ENCODE measurements at regions not wholly inside any gene's neighbourhood (a gene's known extent, or its start where the extent isn't known, plus 50 kb on each side); places are given as distances from the start of the nearest gene placed in this dataset.

DNA sequence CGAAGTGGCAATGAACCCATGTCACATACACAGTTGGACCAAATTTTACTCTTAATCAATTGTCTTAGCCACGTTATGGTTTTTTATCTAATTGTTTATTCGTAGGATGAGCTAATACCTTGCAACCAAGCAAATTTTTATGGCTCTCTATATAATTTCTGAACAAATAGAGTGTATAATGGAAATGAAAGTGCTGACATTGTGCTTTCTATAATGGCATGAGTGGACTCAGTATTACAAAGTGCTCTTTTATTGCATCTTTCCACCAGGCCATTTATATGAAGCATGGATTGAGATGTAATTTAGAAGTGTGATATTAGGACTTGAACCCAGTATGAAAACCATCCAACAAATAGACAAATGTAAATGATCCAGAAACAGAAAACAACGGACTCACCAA lies 1096.0 kb downstream of the DTWD2 start:
- Histone ChIP-seq H3K36me3 (ENCODE audit: control insufficient read depth in 2 of 2, insufficient read depth in 2 of 2, low read length in 1 of 2) (no peaks in the 10 kb centered on the region), H3K4me3 (ENCODE audit: low read depth in 1 of 2, low read length in 2 of 2) (no peak overlapping the region), H3K27ac (ENCODE audit: low read depth in 2 of 2, low read length in 1 of 2) (no peak overlapping the region), H3K27me3 (ENCODE audit: control insufficient read depth in 1 of 2, insufficient read depth in 2 of 2, low read length in 2 of 2) (no peaks in the 10 kb centered on the region), H3K4me1 (ENCODE audit: control insufficient read depth in 2 of 2, insufficient read depth in 2 of 2, low read length in 1 of 2) (no peaks in the 10 kb centered on the region), H3K9me3 (ENCODE audit: control insufficient read depth in 2 of 2, insufficient read depth in 1 of 2, low read depth in 1 of 2, low read length in 1 of 2) (no peaks in the 10 kb centered on the region)
- 77 to 80% methylated on average over 4 of the region's 4 CpGs for WGBS, 2 donors

- Histone ChIP-seq H3K27ac (ENCODE audit: low read depth in 2 of 2, low read length in 1 of 2) (no peak overlapping the region), H3K36me3 (ENCODE audit: control insufficient read depth in 2 of 2, insufficient read depth in 2 of 2, low read length in 1 of 2) (no peaks in the 10 kb centered on the region), H3K27me3 (ENCODE audit: control insufficient read depth in 1 of 2, insufficient read depth in 2 of 2, low read length in 2 of 2) (no peaks in the 10 kb centered on the region), H3K4me1 (ENCODE audit: control insufficient read depth in 2 of 2, insufficient read depth in 2 of 2, low read length in 1 of 2) (no peaks in the 10 kb centered on the region), H3K4me3 (ENCODE audit: low read depth in 1 of 2, low read length in 2 of 2) (no peak overlapping the region), H3K9me3 (ENCODE audit: control insufficient read depth in 2 of 2, insufficient read depth in 1 of 2, low read depth in 1 of 2, low read length in 1 of 2) (no peaks in the 10 kb centered on the region)
Observed at GRCh38 chr5:117889596-117889995, 1098.8 kb downstream of the DTWD2 start.

GRCh38 chr5:117888688-117889087 lies 1099.7 kb downstream of the DTWD2 start:
- Histone ChIP-seq H3K27ac (ENCODE audit: low read depth in 2 of 2, low read length in 1 of 2) (no peak overlapping the region), H3K27me3 (ENCODE audit: control insufficient read depth in 1 of 2, insufficient read depth in 2 of 2, low read length in 2 of 2) (no peaks in the 10 kb centered on the region), H3K4me1 (ENCODE audit: control insufficient read depth in 2 of 2, insufficient read depth in 2 of 2, low read length in 1 of 2) (no peaks in the 10 kb centered on the region), H3K4me3 (ENCODE audit: low read depth in 1 of 2, low read length in 2 of 2) (no peak overlapping the region), H3K9me3 (ENCODE audit: control insufficient read depth in 2 of 2, insufficient read depth in 1 of 2, low read depth in 1 of 2, low read length in 1 of 2) (no peaks in the 10 kb centered on the region), H3K36me3 (ENCODE audit: control insufficient read depth in 2 of 2, insufficient read depth in 2 of 2, low read length in 1 of 2) (no peaks in the 10 kb centered on the region)
- WGBS, 2 donors = 40 to 45% methylated on average over 2 of the region's 2 CpGs

DNA sequence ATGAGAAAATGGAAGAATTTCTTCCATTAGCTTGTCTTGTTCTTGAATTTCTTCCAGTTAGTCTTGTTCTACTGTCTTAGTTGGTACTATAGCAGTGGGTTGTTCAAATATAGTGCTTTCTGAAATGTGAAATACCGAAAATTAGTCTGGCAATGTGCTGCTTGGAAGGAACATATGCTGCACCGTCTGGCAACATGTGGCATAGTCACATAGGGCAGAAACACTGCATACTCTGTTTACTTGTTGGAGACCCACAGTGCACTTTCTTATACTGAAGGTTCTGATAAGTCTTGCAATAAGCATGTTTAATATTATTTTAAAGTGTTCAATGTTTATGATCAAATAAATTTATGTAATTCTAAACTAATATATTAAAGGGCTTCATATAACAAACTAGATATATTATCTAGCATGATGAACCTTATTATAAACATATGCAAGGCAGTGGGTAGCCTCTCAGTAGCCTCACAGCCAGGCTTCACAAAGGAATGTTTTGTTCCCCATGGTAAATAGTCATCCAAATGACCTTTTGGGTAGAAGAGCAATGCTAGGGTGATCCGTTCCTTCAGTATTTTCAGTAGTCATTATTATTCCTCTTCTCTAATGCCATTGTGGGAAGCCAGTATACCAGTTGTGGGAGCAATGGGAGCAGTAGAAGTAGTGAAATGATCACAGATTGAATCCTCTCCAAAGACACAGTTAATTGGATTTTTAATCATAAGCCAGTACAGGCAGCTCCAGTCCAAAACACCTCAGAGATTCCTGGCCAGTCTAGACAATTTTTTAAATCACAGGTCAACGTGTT lies 1106.7 kb downstream of the DTWD2 start:
- WGBS, 2 donors = 69 to 73% methylated on average over 4 of the region's 4 CpGs
- no peaks in the 10 kb centered on the region for H3K27me3 ChIP-seq (ENCODE audit: control insufficient read depth in 1 of 2, insufficient read depth in 2 of 2, low read length in 2 of 2)

DNA sequence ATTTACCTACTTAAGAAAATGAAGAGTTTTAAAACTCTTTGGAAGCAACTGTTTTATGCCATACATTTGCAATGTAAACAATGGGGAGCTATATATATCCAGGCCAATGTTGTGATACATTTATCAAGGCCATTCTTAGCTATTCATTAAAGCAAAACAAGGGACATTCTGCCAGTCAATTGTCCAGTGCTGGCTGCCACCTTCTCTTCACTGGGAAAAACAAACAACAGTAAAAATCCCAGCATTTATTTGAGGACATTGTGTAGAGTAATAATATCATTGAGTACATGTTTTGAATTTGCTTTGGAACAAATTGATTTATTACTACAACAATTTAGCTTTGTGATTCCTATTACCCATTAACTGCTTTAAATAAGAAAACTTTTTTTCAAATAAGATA lies 1107.4 kb downstream of the DTWD2 start:
- Histone ChIP-seq H3K27ac (ENCODE audit: low read depth in 2 of 2, low read length in 1 of 2) (no peak overlapping the region), H3K4me3 (ENCODE audit: low read depth in 1 of 2, low read length in 2 of 2) (no peak overlapping the region), H3K9me3 (ENCODE audit: control insufficient read depth in 2 of 2, insufficient read depth in 1 of 2, low read depth in 1 of 2, low read length in 1 of 2) (no peaks in the 10 kb centered on the region), H3K36me3 (ENCODE audit: control insufficient read depth in 2 of 2, insufficient read depth in 2 of 2, low read length in 1 of 2) (no peaks in the 10 kb centered on the region), H3K4me1 (ENCODE audit: control insufficient read depth in 2 of 2, insufficient read depth in 2 of 2, low read length in 1 of 2) (no peaks in the 10 kb centered on the region), H3K27me3 (ENCODE audit: control insufficient read depth in 1 of 2, insufficient read depth in 2 of 2, low read length in 2 of 2) (no peaks in the 10 kb centered on the region)

More for the DNA sequence above, 1106.7 kb downstream of the DTWD2 start:
- H3K36me3 ChIP-seq (ENCODE audit: control insufficient read depth in 2 of 2, insufficient read depth in 2 of 2, low read length in 1 of 2) = no peaks in the 10 kb centered on the region
- no peaks in the 10 kb centered on the region for H3K9me3 ChIP-seq (ENCODE audit: control insufficient read depth in 2 of 2, insufficient read depth in 1 of 2, low read depth in 1 of 2, low read length in 1 of 2)
- H3K4me3 ChIP-seq (ENCODE audit: low read depth in 1 of 2, low read length in 2 of 2) = no peak overlapping the region
- no peaks in the 10 kb centered on the region for H3K4me1 ChIP-seq (ENCODE audit: control insufficient read depth in 2 of 2, insufficient read depth in 2 of 2, low read length in 1 of 2)
- no peak overlapping the region for H3K27ac ChIP-seq (ENCODE audit: low read depth in 2 of 2, low read length in 1 of 2)

GRCh38 chr5:117877731-117878130 lies 1110.6 kb downstream of the DTWD2 start:
- Histone ChIP-seq H3K4me1 (ENCODE audit: control insufficient read depth in 2 of 2, insufficient read depth in 2 of 2, low read length in 1 of 2) (no peaks in the 10 kb centered on the region), H3K36me3 (ENCODE audit: control insufficient read depth in 2 of 2, insufficient read depth in 2 of 2, low read length in 1 of 2) (no peaks in the 10 kb centered on the region), H3K27ac (ENCODE audit: low read depth in 2 of 2, low read length in 1 of 2) (no peak overlapping the region), H3K9me3 (ENCODE audit: control insufficient read depth in 2 of 2, insufficient read depth in 1 of 2, low read depth in 1 of 2, low read length in 1 of 2) (no peaks in the 10 kb centered on the region), H3K4me3 (ENCODE audit: low read depth in 1 of 2, low read length in 2 of 2) (no peak overlapping the region), H3K27me3 (ENCODE audit: control insufficient read depth in 1 of 2, insufficient read depth in 2 of 2, low read length in 2 of 2) (no peaks in the 10 kb centered on the region)
- WGBS, 2 donors = 84 to 85% methylated on average over 2 of the region's 2 CpGs

DNA sequence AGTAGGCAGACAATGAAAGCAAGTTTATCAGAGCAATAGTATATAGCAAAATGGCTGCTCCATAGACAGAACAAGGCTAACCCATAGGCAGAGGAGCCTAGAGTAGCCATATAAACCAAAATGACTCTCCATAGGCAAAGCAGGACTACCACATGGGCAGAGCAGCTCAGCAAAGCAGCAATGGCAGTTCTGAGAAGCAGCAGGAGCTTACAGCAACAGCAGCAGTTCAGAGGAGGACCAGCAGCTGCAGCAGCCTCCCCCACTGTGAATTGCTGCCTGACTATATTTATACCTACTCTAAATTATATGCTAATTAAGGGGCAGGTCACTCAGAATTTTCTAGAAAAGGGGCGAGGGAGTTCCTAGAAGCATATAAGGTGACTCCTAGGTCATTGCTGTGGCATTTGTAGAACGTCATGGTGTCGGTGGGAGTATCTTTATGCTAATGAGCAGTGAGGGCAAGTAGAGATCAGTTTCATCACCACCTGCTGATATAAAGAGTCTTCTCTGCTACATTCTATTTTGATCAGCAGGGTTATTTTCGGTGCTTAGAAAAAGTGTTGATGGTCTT lies 1115.5 kb downstream of the DTWD2 start:
- no peaks in the 10 kb centered on the region for H3K36me3 ChIP-seq (ENCODE audit: control insufficient read depth in 2 of 2, insufficient read depth in 2 of 2, low read length in 1 of 2)
- H3K27me3 ChIP-seq (ENCODE audit: control insufficient read depth in 1 of 2, insufficient read depth in 2 of 2, low read length in 2 of 2) = no peaks in the 10 kb centered on the region
- WGBS, 2 donors = 71 to 83% methylated on average over 4 of the region's 4 CpGs
- no peaks in the 10 kb centered on the region for H3K4me1 ChIP-seq (ENCODE audit: control insufficient read depth in 2 of 2, insufficient read depth in 2 of 2, low read length in 1 of 2)
- H3K9me3 ChIP-seq (ENCODE audit: control insufficient read depth in 2 of 2, insufficient read depth in 1 of 2, low read depth in 1 of 2, low read length in 1 of 2) = no peaks in the 10 kb centered on the region
- no peak overlapping the region for H3K27ac ChIP-seq (ENCODE audit: low read depth in 2 of 2, low read length in 1 of 2)
- H3K4me3 ChIP-seq (ENCODE audit: low read depth in 1 of 2, low read length in 2 of 2) = no peak overlapping the region

DNA sequence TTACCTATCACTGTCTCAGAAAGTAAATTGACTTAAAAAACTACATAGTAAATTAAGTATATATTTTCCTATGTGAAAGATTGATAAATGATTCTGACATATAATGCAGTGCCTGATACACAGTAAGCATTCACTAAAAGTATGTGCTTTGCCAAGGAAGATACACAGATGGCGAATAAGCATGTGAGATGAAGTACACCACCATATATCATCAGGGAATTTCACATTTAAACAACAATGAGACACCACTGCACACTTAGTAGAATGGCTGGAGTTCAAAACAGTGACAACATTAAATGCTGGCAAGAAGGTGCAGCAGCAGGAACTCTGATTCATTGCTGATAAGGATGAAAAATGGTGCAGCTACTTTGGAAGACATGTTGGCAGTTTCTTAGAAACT lies 1118.8 kb downstream of the DTWD2 start:
- Histone ChIP-seq H3K4me3 (ENCODE audit: low read depth in 1 of 2, low read length in 2 of 2) (no peak overlapping the region), H3K4me1 (ENCODE audit: control insufficient read depth in 2 of 2, insufficient read depth in 2 of 2, low read length in 1 of 2) (no peaks in the 10 kb centered on the region), H3K27me3 (ENCODE audit: control insufficient read depth in 1 of 2, insufficient read depth in 2 of 2, low read length in 2 of 2) (no peaks in the 10 kb centered on the region), H3K9me3 (ENCODE audit: control insufficient read depth in 2 of 2, insufficient read depth in 1 of 2, low read depth in 1 of 2, low read length in 1 of 2) (no peaks in the 10 kb centered on the region), H3K27ac (ENCODE audit: low read depth in 2 of 2, low read length in 1 of 2) (no peak overlapping the region), H3K36me3 (ENCODE audit: control insufficient read depth in 2 of 2, insufficient read depth in 2 of 2, low read length in 1 of 2) (no peaks in the 10 kb centered on the region)
- WGBS, 2 donors = 75 to 76% methylated on average over 1 of the region's 1 CpG

- Histone ChIP-seq H3K27ac (ENCODE audit: low read depth in 2 of 2, low read length in 1 of 2) (no peak overlapping the region), H3K4me1 (ENCODE audit: control insufficient read depth in 2 of 2, insufficient read depth in 2 of 2, low read length in 1 of 2) (no peaks in the 10 kb centered on the region), H3K36me3 (ENCODE audit: control insufficient read depth in 2 of 2, insufficient read depth in 2 of 2, low read length in 1 of 2) (no peaks in the 10 kb centered on the region), H3K9me3 (ENCODE audit: control insufficient read depth in 2 of 2, insufficient read depth in 1 of 2, low read depth in 1 of 2, low read length in 1 of 2) (no peaks in the 10 kb centered on the region), H3K4me3 (ENCODE audit: low read depth in 1 of 2, low read length in 2 of 2) (no peak overlapping the region), H3K27me3 (ENCODE audit: control insufficient read depth in 1 of 2, insufficient read depth in 2 of 2, low read length in 2 of 2) (no peaks in the 10 kb centered on the region)
- WGBS, 2 donors = 91 to 92% methylated on average over 2 of the region's 2 CpGs
Observed at GRCh38 chr5:117863586-117864296, 1124.6 kb downstream of the DTWD2 start.
